CD4-positive, alpha-beta T cell (primary cell): ENCODE measurements at regions not wholly inside any gene's neighbourhood (a gene's known extent, or its start where the extent isn't known, plus 50 kb on each side); places are given as distances from the start of the nearest gene placed in this dataset.

Experiments
- ATAC-seq: fragments of 200-7000 bp; cut with Tn5 transposase; one replicate; pipeline ENCODE4 v1.10.0; 2022; ENCODE audit warnings: mild to moderate bottlenecking; ENCODE audit not compliant: poor library complexity
- CTCF ChIA-PET: fragments of 350-600 bp; sonication (Branson Sonifier 250); formaldehyde crosslinking; loops from one replicate; lab custom pipeline; 2021; ENCODE audit warnings: antibody characterized with exemption, inconsistent platforms; lab: Charles Lee
- POLR2A ChIA-PET: fragments of 350-600 bp; sonication (Branson Sonifier 250); formaldehyde crosslinking; loops from one replicate; lab custom pipeline; 2021; ENCODE audit warnings: antibody characterized with exemption, inconsistent platforms; lab: Charles Lee
- DNase-seq, 14 experiments: peaks; one replicate each; pipeline ENCODE4 v3.0.0-alpha.2; 2013 to 2020; ENCODE audit warnings: mixed read lengths in 2 of 14
- H3K27ac ChIP-seq, 2 donors: one replicate each; pipeline versions ENCODE4 v1.5.1 to v1.7.0; 2013; ENCODE audit warnings: low read length in 2 of 2, low read depth in 1 of 2, mild to moderate bottlenecking in 1 of 2
- H3K27me3 ChIP-seq, 2 experiments: 1 replicate in 1 of 2; 2 replicates in 1 of 2; pipeline versions ENCODE4 v1.6.1 to v1.7.0; 2013; ENCODE audit warnings: low read length in 2 of 2, control low read depth in 1 of 2, mild to moderate bottlenecking in 1 of 2, moderate library complexity in 1 of 2; ENCODE audit not compliant: insufficient read depth in 2 of 2, control insufficient read depth in 1 of 2
- H3K36me3 ChIP-seq: one replicate; pipeline ENCODE4 v1.6.1; 2013; ENCODE audit warnings: low read length, control low read depth; ENCODE audit not compliant: insufficient read depth
- H3K4me1 ChIP-seq: one replicate; pipeline ENCODE4 v1.6.1; 2013; ENCODE audit warnings: low read length, control low read depth; ENCODE audit not compliant: insufficient read depth
- H3K4me3 ChIP-seq: one replicate; pipeline ENCODE4 v1.5.1; 2013; ENCODE audit warnings: mild to moderate bottlenecking, low read length, moderate library complexity
- H3K9me3 ChIP-seq, 2 experiments: 1 replicate in 1 of 2; 2 replicates in 1 of 2; pipeline versions ENCODE4 v1.6.1 to v1.7.0; 2013; ENCODE audit warnings: low read length in 2 of 2, mild to moderate bottlenecking in 2 of 2, control low read depth in 1 of 2, moderate library complexity in 1 of 2; ENCODE audit not compliant: control insufficient read depth in 1 of 2, insufficient read depth in 1 of 2
- H3K27ac Mint-ChIP-seq: one replicate; pipeline ENCODE4 v1.8.0; 2020; ENCODE audit warnings: mixed read lengths
- H3K27me3 Mint-ChIP-seq: one replicate; pipeline ENCODE4 v1.8.0; 2021; ENCODE audit warnings: mixed read lengths
- H3K36me3 Mint-ChIP-seq: one replicate; pipeline ENCODE4 v1.8.0; 2021; ENCODE audit warnings: low read depth, mixed read lengths
- H3K4me1 Mint-ChIP-seq: one replicate; pipeline ENCODE4 v1.8.0; 2021; ENCODE audit warnings: low read depth, mixed read lengths
- H3K4me3 Mint-ChIP-seq: one replicate; pipeline ENCODE4 v1.8.0; 2020; ENCODE audit warnings: mild to moderate bottlenecking, mixed read lengths
- H3K9me3 Mint-ChIP-seq: one replicate; pipeline ENCODE4 v1.8.0; 2020; ENCODE audit warnings: mixed read lengths
- intact Hi-C, 2 experiments: fragments of 100-400 bp; cut with DNase I in 1 of 2; cut with micrococcal nuclease in 1 of 2; formaldehyde crosslinking; loops; one replicate each; pipeline versions ENCODE4 v1.15.1 to v1.9.0; 2023 to 2025; cut with DNase I, micrococcal nuclease
- TF ChIP-seq, protein P1 (sequence below): fragments of 200-600 bp; IDR thresholded peaks from one replicate; pipeline ENCODE4 v1.8.0; 2022; ENCODE audit warnings: antibody characterized with exemption, mild to moderate bottlenecking

DNA sequence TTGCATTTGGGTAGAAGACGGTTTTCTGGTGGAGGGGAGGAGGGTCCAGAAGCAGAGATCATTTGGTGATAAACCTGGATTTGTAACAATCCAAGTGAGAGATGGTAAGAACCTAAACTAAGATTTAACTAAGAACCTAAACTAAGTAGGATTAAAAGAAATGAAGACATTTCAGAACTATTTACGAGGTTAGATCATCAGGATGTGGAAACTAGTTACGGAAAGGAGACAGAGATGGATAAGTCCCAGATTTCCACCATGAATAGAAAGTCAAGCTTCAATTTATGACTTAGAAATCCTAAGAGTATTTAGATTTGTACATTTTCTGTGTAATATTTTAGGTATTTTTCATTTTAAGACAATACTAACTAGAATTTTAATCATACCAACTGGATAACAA lies 86.3 kb downstream of the SEC16B start:
- TF ChIP-seq, protein P1, sequence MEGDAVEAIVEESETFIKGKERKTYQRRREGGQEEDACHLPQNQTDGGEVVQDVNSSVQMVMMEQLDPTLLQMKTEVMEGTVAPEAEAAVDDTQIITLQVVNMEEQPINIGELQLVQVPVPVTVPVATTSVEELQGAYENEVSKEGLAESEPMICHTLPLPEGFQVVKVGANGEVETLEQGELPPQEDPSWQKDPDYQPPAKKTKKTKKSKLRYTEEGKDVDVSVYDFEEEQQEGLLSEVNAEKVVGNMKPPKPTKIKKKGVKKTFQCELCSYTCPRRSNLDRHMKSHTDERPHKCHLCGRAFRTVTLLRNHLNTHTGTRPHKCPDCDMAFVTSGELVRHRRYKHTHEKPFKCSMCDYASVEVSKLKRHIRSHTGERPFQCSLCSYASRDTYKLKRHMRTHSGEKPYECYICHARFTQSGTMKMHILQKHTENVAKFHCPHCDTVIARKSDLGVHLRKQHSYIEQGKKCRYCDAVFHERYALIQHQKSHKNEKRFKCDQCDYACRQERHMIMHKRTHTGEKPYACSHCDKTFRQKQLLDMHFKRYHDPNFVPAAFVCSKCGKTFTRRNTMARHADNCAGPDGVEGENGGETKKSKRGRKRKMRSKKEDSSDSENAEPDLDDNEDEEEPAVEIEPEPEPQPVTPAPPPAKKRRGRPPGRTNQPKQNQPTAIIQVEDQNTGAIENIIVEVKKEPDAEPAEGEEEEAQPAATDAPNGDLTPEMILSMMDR, result no peak
- no peaks in the 10 kb centered on the region for H3K36me3 ChIP-seq
- H3K27me3 ChIP-seq, result no peaks in the 10 kb centered on the region
- no peaks in the 10 kb centered on the region for H3K36me3 Mint-ChIP-seq
- ChIA-PET POLR2A (no interaction called here), CTCF (no interaction called here)
- no peak overlapping the region for H3K27ac ChIP-seq
- ATAC-seq (no peak), DNase-seq (no peak)
- H3K9me3 Mint-ChIP-seq, result peaks cover 8% of the 10 kb centered on the region
- H3K4me3 Mint-ChIP-seq, result no peak overlapping the region
- intact Hi-C loops, result no loop called here
- no peaks in the 10 kb centered on the region for H3K27me3 Mint-ChIP-seq
- H3K4me1 ChIP-seq, result no peaks in the 10 kb centered on the region
- peaks cover 0 to 3% of the 10 kb centered on the region in 2 experiments for H3K9me3 ChIP-seq
- H3K4me1 Mint-ChIP-seq, result no peaks in the 10 kb centered on the region
- H3K4me3 ChIP-seq, result no peak overlapping the region
- H3K27ac Mint-ChIP-seq, result no peak overlapping the region

DNA sequence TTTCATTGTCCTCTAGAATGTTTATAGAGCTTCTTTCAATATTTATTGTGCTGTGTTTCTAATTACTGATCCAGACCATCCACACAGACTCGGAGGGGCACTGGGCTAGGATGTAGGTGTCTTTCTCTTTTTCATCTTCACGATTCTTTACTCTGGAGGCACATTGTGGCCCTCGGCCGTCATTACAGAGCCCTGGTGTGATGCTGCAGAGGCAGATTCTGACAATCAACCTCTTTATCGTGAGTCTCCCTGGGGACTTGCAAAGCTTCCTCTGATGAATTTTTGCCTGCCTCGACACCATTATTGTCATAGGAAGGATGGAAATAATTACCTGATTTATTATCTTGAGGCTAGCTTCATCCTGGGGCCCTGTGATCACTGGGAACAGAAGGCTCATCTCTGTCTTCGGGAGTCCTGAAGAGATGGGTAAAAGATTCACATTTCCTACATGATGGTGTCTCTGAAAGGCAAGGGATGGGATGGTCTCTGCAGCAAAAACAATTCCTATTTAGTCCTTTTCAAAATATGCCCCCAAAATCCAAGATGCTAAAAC lies 89.4 kb downstream of the SEC16B start:
- ATAC-seq, result no peak
- POLR2A ChIA-PET, result no interaction called here
- peaks cover 0 to 3% of the 10 kb centered on the region in 2 experiments for H3K9me3 ChIP-seq
- Mint-ChIP-seq H3K9me3 (peaks cover 7% of the 10 kb centered on the region), H3K36me3 (no peaks in the 10 kb centered on the region), H3K27ac (no peak overlapping the region), H3K27me3 (no peaks in the 10 kb centered on the region), H3K4me3 (no peak overlapping the region), H3K4me1 (no peaks in the 10 kb centered on the region)
- CTCF ChIA-PET, result no interaction called here
- intact Hi-C loops, result no loop called here
- H3K27ac ChIP-seq, result no peak overlapping the region
- no peaks in the 10 kb centered on the region for H3K4me1 ChIP-seq
- DNase-seq, result no peak
- H3K4me3 ChIP-seq, result no peak overlapping the region
- no peaks in the 10 kb centered on the region for H3K27me3 ChIP-seq
- no peaks in the 10 kb centered on the region for H3K36me3 ChIP-seq
- TF ChIP-seq, protein P1, result no peak

DNA sequence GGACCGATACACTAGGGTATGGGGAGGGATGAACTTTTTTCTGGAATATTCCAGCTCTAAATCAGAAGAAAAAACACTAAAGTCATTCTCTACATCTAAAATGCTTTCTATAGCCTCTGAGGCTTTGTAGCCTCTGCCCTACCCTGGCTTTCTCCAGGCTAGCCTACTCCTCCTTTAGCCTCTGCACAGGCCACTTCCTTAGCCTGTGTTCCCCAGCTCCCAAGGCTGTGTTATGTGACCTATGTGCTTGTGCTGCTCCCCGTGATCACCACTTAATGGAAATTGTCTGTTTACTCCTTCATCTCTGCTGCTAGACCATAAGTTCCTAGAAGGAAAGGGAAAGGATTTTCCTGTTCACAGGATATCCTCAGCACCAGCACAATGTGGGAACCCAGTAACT lies 92.8 kb downstream of the SEC16B start:
- CTCF ChIA-PET, result no interaction called here
- POLR2A ChIA-PET, result no interaction called here
- H3K27me3 ChIP-seq, result no peaks in the 10 kb centered on the region
- Mint-ChIP-seq H3K36me3 (no peaks in the 10 kb centered on the region), H3K27ac (no peak overlapping the region), H3K4me3 (no peak overlapping the region), H3K4me1 (no peaks in the 10 kb centered on the region), H3K27me3 (peaks cover 5% of the 10 kb centered on the region), H3K9me3 (peaks cover 5% of the 10 kb centered on the region)
- intact Hi-C loops, result no loop called here
- no peaks in the 10 kb centered on the region for H3K4me1 ChIP-seq
- H3K9me3 ChIP-seq, result peaks cover 0 to 3% of the 10 kb centered on the region in 2 experiments
- H3K36me3 ChIP-seq, result no peaks in the 10 kb centered on the region
- ATAC-seq (no peak), DNase-seq (no peak)
- H3K27ac ChIP-seq, result no peak overlapping the region
- no peak overlapping the region for H3K4me3 ChIP-seq
- TF ChIP-seq, protein P1, result no peak
